Upper lobe of left lung (tissue), 4 donors: ENCODE measurements at regions not wholly inside any gene's neighbourhood (a gene's known extent, or its start where the extent isn't known, plus 50 kb on each side); places are given as distances from the start of the nearest gene placed in this dataset.

Experiments used
- EP300 ChIP-seq, 4 donors: sonication (generic); formaldehyde crosslinking; IDR thresholded peaks; one replicate each; pipeline ENCODE4 v1.5.1; 2017; ENCODE audit warnings: antibody characterized with exemption in 4 of 4, control low read depth in 2 of 4
- TF ChIP-seq, protein P1 (sequence below), 6 experiments: fragments of 450-650 bp in 4 of 6; fragments of 200-600 bp in 2 of 6; sonication (generic) in 2 of 6; IDR thresholded peaks; one replicate each; pipeline ENCODE4 v1.5.1; 2016 to 2019; ENCODE audit warnings: antibody characterized with exemption in 6 of 6

DNA sequence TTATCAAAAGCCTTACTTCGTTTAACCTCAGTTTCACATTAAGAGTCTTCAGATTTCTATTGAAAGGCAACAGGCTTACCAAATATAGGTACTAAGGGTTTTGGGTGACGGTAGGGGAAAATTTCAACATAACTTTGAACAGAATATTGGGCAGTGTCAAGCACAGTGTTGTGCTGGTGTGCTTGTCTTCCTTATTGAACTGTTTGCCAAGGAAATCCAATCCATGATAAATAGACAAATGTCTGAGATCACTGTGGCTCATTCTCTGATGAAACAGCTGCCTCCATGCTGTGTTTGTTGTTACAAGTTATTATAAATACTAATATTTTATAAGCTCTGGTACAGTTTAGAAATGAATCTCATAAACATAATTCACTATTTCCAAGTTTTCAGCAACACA lies 730.1 kb downstream of the NR2F1-AS1 start:
- TF ChIP-seq EP300 (IDR thresholded peaks at IDR 0.05): no peak
- TF ChIP-seq, protein P1, sequence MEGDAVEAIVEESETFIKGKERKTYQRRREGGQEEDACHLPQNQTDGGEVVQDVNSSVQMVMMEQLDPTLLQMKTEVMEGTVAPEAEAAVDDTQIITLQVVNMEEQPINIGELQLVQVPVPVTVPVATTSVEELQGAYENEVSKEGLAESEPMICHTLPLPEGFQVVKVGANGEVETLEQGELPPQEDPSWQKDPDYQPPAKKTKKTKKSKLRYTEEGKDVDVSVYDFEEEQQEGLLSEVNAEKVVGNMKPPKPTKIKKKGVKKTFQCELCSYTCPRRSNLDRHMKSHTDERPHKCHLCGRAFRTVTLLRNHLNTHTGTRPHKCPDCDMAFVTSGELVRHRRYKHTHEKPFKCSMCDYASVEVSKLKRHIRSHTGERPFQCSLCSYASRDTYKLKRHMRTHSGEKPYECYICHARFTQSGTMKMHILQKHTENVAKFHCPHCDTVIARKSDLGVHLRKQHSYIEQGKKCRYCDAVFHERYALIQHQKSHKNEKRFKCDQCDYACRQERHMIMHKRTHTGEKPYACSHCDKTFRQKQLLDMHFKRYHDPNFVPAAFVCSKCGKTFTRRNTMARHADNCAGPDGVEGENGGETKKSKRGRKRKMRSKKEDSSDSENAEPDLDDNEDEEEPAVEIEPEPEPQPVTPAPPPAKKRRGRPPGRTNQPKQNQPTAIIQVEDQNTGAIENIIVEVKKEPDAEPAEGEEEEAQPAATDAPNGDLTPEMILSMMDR (IDR thresholded peaks at IDR 0.05): no peak
